Fibroblast of mammary gland (primary cell): ENCODE measurements at regions not wholly inside any gene's neighbourhood (a gene's known extent, or its start where the extent isn't known, plus 50 kb on each side); places are given as distances from the start of the nearest gene placed in this dataset.

Source experiments
- DNase-seq: peaks from one replicate; pipeline ENCODE4 v3.0.0-alpha.2; 2010; ENCODE audit warnings: low read depth
- H3K4me3 ChIP-seq: 2 replicates; pipeline ENCODE4 v1.5.1; 2011; ENCODE audit warnings: low read depth, mild to moderate bottlenecking, low read length, moderate library complexity; ENCODE audit not compliant: control insufficient read depth
- CTCF ChIP-seq: conservative IDR thresholded peaks from 2 replicates; pipeline ENCODE4 v1.5.1; 2011; ENCODE audit warnings: low read depth, low read length, inconsistent platforms; ENCODE audit not compliant: control insufficient read depth, insufficient read depth

GRCh38 chr1:37399205-37399604 is 75.2 kb upstream of the ZC3H12A start:
- no peak for DNase-seq
- no peak for TF ChIP-seq CTCF
- H3K4me3 ChIP-seq, result no peak overlapping the region

DNA sequence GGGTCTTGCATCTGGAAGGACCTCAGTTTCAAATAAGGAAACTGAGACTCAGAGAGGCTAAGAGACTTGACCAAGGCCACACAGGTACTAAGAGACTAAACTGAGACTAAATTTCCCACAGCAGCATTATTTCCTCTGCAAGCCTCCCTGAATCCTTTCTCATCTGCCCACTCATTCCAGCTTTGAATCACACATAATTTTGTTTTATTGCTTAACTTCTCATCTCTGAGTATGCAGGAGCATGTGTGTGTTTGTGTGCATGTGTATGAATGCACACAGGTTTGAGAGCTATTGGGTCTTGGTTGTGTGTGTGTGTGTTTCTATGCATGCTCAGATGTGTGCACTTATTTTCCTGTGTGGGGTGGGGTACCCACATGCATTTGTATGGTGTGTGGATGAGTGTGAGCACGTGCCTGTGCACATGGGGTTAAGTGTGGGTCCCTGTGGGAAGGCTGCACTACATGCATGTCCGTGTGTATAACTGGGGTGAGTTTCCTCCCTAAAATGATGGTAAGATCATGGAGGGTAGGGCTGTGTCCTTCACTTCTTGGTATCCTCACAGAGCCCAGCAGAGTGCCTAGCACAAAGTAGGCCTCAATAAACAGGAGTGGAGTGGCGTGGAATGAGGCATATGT is 74.4 kb upstream of the ZC3H12A start:
- TF ChIP-seq CTCF, result no peak
- no peak overlapping the region for H3K4me3 ChIP-seq
- DNase-seq, result no peak

DNA sequence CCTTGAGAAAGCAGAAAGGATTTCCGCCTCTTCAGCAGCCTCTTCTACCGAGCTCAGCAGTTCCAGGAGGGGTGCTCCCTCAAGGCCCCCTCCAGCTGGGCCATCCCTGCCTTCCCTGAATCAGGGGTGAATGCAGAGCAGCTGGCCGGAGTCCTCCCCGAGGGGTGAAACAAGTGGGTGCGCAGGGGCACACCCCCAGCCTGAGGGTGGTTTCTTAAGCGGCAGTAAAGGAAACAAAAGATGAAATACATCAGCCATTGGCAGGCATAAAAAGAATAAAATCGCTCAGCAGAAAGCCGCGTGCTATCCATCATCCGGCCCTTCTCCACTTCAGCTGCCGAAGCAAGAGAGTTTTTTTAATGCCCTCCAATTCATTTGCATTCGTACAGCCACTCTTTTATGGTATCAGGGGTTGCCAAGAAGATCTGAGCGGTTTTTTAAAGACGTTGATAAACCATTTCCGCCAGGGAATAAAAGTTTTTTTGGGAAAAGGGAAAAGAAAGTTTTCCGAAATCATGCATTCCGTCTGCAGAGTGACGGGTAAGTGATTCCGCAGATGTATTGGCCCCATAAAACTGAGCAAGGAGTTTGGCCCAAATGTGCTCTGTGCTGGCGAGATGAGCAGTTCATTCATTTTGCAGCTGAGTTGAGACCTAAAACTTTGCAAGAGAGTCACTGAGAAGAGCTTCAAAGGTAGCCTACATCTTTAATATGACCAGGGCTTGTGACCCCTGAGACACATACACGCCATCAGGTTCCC is 73.7 kb upstream of the ZC3H12A start:
- no peak for DNase-seq
- TF ChIP-seq CTCF, result no peak
- H3K4me3 ChIP-seq, result no peak overlapping the region

DNA sequence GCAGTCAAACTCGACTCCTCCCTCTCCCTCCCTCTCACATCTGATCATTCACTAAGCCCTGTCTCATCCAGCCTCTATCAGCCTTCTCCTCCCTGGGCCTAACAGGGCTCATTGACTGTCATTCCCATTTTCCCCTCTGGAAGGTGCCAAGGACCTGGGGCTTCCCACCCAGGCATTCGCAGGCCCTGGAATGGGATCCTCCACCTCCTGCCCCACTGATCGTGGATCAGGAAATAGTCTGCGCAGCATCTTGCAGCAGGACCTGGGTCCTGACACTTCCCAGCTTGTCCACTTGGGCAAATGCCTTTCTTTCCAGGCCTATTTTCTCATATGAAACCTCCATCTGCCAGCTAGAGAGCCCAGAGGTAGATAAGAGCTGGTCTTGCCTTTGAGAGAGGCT is 71.2 kb upstream of the ZC3H12A start:
- no peak for DNase-seq
- TF ChIP-seq CTCF, result no peak

GRCh38 chr1:37404711-37405110 is 69.7 kb upstream of the ZC3H12A start:
- TF ChIP-seq CTCF, result no peak
- no peak for DNase-seq
- no peak overlapping the region for H3K4me3 ChIP-seq

More for the DNA sequence above, 71.2 kb upstream of the ZC3H12A start:
- no peak overlapping the region for H3K4me3 ChIP-seq

DNA sequence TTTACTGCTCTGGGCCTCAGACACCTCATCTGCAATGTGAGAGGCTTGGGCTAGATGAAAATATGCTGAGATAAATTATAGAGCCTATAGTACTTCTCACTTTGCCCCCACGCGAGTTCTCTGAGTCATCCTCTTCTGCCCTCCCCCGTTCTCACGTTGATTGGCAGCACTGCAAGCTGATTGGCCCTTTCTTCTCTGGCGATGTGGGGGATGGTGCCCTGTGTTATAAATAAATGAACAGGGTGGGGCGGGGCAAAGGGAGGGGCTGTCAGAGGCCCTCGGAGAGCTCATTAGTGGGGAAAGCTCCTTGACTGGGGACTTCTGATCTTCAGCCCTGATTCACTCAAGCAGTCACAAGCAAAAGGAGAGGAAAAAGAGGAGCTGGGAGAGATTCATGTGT is 64.3 kb upstream of the ZC3H12A start:
- no peak overlapping the region for H3K4me3 ChIP-seq
- no peak for TF ChIP-seq CTCF
- no peak for DNase-seq

DNA sequence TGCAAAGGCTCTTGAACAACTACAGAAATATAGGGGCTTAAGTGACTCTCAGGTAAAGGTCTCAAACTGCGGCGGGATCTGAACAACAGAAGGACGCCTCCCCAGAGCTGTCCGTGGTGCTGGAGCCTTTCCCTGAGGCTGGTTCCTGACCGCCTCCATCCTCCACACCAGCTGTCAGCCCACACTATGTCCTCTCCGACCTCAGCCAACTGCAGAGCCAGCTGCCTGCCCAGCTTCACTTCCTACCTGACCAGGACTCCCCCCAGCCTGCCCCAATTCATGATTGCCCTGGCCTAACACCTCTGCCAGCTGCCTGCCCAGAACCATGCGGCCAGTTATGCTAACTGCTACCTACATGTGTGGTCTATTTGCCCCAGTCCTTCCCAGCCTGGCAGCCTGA is 63.6 kb upstream of the ZC3H12A start:
- peak; percentile 17 for DNase-seq
- TF ChIP-seq CTCF, result no peak
- H3K4me3 ChIP-seq, result no peak overlapping the region
